ENCODE measurements at regions not wholly inside any gene's neighbourhood (a gene's known extent, or its start where the extent isn't known, plus 50 kb on each side); places are given as distances from the start of the nearest gene placed in this dataset.

GRCh38 chr12:107284692-107285091 is 191.3 kb upstream of the CRY1 start:
- no peak for DNase-seq

GRCh38 chr12:107287436-107288413 is 194.4 kb upstream of the CRY1 start:
- no peak for DNase-seq

- DNase-seq: no peak
Observed at GRCh38 chr12:107288414-107289127, 195.2 kb upstream of the CRY1 start.

GRCh38 chr12:107291018-107291417 is 197.7 kb upstream of the CRY1 start:
- no peak for DNase-seq

- DNase-seq: no peak
Observed at GRCh38 chr12:107296681-107297089, 203.3 kb upstream of the CRY1 start.

GRCh38 chr12:107302649-107303341 is 209.4 kb upstream of the CRY1 start:
- DNase-seq: no peak

GRCh38 chr12:107304588-107305532 is 211.5 kb upstream of the CRY1 start:
- DNase-seq: no peak

GRCh38 chr12:107306141-107306659 is 212.9 kb upstream of the CRY1 start:
- no peak for DNase-seq

- no peak for DNase-seq
Observed at GRCh38 chr12:107308310-107308709, 215.0 kb upstream of the CRY1 start.

GRCh38 chr12:107309020-107309419 is 215.7 kb upstream of the CRY1 start:
- DNase-seq: no peak

GRCh38 chr12:107310621-107311020 is 217.3 kb upstream of the CRY1 start:
- DNase-seq: peak; percentile 35

- DNase-seq: no peak
Observed at GRCh38 chr12:107311682-107312081, 218.3 kb upstream of the CRY1 start.

- peak; percentile 93 for DNase-seq
Observed at GRCh38 chr12:107317751-107318555, 224.6 kb upstream of the CRY1 start.

GRCh38 chr12:107318556-107318805 is 225.1 kb upstream of the CRY1 start:
- DNase-seq: no peak

- peak; percentile 45 for DNase-seq
Observed at GRCh38 chr12:107318806-107319532, 225.6 kb upstream of the CRY1 start.

GRCh38 chr12:107319533-107320032 is 226.2 kb upstream of the CRY1 start:
- DNase-seq: peak; percentile 49

GRCh38 chr12:107320033-107320928 is 226.9 kb upstream of the CRY1 start:
- DNase-seq: peak; percentile 87

GRCh38 chr12:107320929-107321631 is 227.7 kb upstream of the CRY1 start:
- DNase-seq: peak; percentile 50

GRCh38 chr12:107322063-107322462 is 228.7 kb upstream of the CRY1 start:
- DNase-seq: no peak
